HCT116 (cell line): ENCODE measurements at regions not wholly inside any gene's neighbourhood (a gene's known extent, or its start where the extent isn't known, plus 50 kb on each side); places are given as distances from the start of the nearest gene placed in this dataset.

ENCODE experiments used
- ATAC-seq: fragments of 200-7000 bp; cut with Tn5 transposase; 2 replicates; pipeline ENCODE4 v1.9.1; 2020; ENCODE audit warnings: mild to moderate bottlenecking, moderate library complexity
- BruUV-seq: library from RNA; stranded (reverse); fragments of 400-500 nt; replicated peaks from 2 replicates; lab custom pipeline; 2021; lab: Mats Ljungman, UMichigan
- CTCF ChIA-PET: fragments of 300-600 bp; sonication (Branson Sonifier 250); formaldehyde crosslinking; loops from one replicate; lab custom pipeline; 2021; ENCODE audit warnings: antibody characterized with exemption; lab: Charles Lee
- POLR2A ChIA-PET: fragments of 300-600, 350-600 bp; sonication (Branson Sonifier 250); formaldehyde crosslinking; loops from one replicate; lab custom pipeline; 2021; ENCODE audit warnings: antibody characterized with exemption; lab: Charles Lee
- RAD21 ChIA-PET, 2 experiments: fragments of 300-600 bp; sonication (Branson Sonifier 250); formaldehyde crosslinking; loops; one replicate each; lab custom pipeline; 2023; ENCODE audit warnings: low total read pairs in 2 of 2; ENCODE audit not compliant: uncharacterized antibody in 2 of 2, unreplicated experiment in 2 of 2, low non-redundant PET in 1 of 2; lab: Charles Lee
- DNase-seq: peaks from one replicate; pipeline ENCODE4 v3.0.0-alpha.2; 2010; ENCODE audit warnings: low read depth, low spot score
- H2AFZ ChIP-seq: fragments of 200-600 bp; shearing (Covaris generic), sonication (generic); 2 replicates; pipeline ENCODE4 v1.6.1; 2017; ENCODE audit warnings: low read depth, mixed run types, mixed read lengths, antibody characterized with exemption, low read length; ENCODE audit not compliant: poor library complexity, severe bottlenecking
- H3K27ac ChIP-seq: 2 replicates; pipeline ENCODE4 v1.5.1; 2012; ENCODE audit warnings: low read depth, low read length
- H3K27me3 ChIP-seq: fragments of 200-600 bp; sonication (generic); 2 replicates; pipeline ENCODE4 v1.6.1; 2016; ENCODE audit warnings: mixed run types, low read length, mixed read lengths; ENCODE audit not compliant: insufficient read depth
- H3K36me3 ChIP-seq, 2 experiments: fragments of 200-500 bp in 1 of 2; fragments of 200-600 bp in 1 of 2; sonication (Bioruptor generic) in 1 of 2; sonication (generic) in 1 of 2; 2 replicates each; pipeline versions ENCODE4 v1.5.1 to v1.6.1; 2014 to 2016; ENCODE audit warnings: low read length in 2 of 2, inconsistent platforms in 1 of 2, mixed read lengths in 1 of 2, mixed run types in 1 of 2; ENCODE audit not compliant: insufficient read depth in 2 of 2, control insufficient read depth in 1 of 2
- H3K4me1 ChIP-seq, 2 experiments: fragments of 200-600 bp in 1 of 2; sonication (generic) in 1 of 2; 2 replicates each; pipeline versions ENCODE4 v1.5.1 to v1.6.1; 2012 to 2017; ENCODE audit warnings: low read length in 2 of 2, inconsistent platforms in 1 of 2, mild to moderate bottlenecking in 1 of 2, mixed read lengths in 1 of 2, mixed run types in 1 of 2, moderate library complexity in 1 of 2; ENCODE audit not compliant: insufficient read depth in 2 of 2, control insufficient read depth in 1 of 2
- H3K4me2 ChIP-seq: fragments of 200-600 bp; sonication (generic); 2 replicates; pipeline ENCODE4 v1.6.1; 2017; ENCODE audit warnings: mixed run types, low read length, mixed read lengths
- H3K4me3 ChIP-seq, 2 experiments: fragments of 200-600 bp in 1 of 2; sonication (generic) in 1 of 2; replicated peaks in 1 of 2; 2 replicates each; pipeline ENCODE4 v1.5.1; 2011 to 2016; ENCODE audit warnings: low read length in 2 of 2, control low read depth in 1 of 2, low read depth in 1 of 2, mild to moderate bottlenecking in 1 of 2, mixed read lengths in 1 of 2, mixed run types in 1 of 2
- H3K79me2 ChIP-seq: fragments of 200-600 bp; sonication (generic); 2 replicates; pipeline ENCODE4 v1.6.1; 2017; ENCODE audit warnings: mild to moderate bottlenecking, mixed run types, low read length, moderate library complexity, mixed read lengths; ENCODE audit not compliant: insufficient read depth
- H3K9ac ChIP-seq: fragments of 200-600 bp; sonication (generic); 2 replicates; pipeline ENCODE4 v1.6.1; 2016; ENCODE audit warnings: low read length, mixed read lengths
- H3K9me2 ChIP-seq: fragments of 200-600 bp; sonication (generic), shearing (Covaris generic); 2 replicates; pipeline ENCODE4 v1.6.1; 2017; ENCODE audit warnings: mixed run types, mild to moderate bottlenecking, moderate library complexity; ENCODE audit not compliant: insufficient read depth
- H3K9me3 ChIP-seq, 2 experiments: fragments of 200-500 bp in 1 of 2; fragments of 200-600 bp in 1 of 2; sonication (Bioruptor generic) in 1 of 2; sonication (generic) in 1 of 2; 2 replicates each; pipeline ENCODE4 v1.6.1; 2014 to 2017; ENCODE audit warnings: low read length in 2 of 2, mixed read lengths in 2 of 2, inconsistent platforms in 1 of 2, low read depth in 1 of 2, mild to moderate bottlenecking in 1 of 2, mixed run types in 1 of 2, moderate library complexity in 1 of 2; ENCODE audit not compliant: control insufficient read depth in 1 of 2, insufficient read depth in 1 of 2
- H4K20me1 ChIP-seq: fragments of 200-600 bp; sonication (generic), shearing (Covaris generic); 2 replicates; pipeline ENCODE4 v1.6.1; 2017; ENCODE audit warnings: mixed run types, mild to moderate bottlenecking, moderate library complexity; ENCODE audit not compliant: insufficient read depth
- CBX3 ChIP-seq: IDR thresholded peaks from 2 replicates; pipeline ENCODE4 v1.6.1; 2012; ENCODE audit warnings: low read depth
- CEBPB ChIP-seq: IDR thresholded peaks from 2 replicates; pipeline ENCODE4 v1.6.1; 2012; ENCODE audit warnings: low read depth
- EGR1 ChIP-seq: IDR thresholded peaks from 2 replicates; pipeline ENCODE4 v1.6.1; 2012; ENCODE audit warnings: low read depth
- POLR2A ChIP-seq: IDR thresholded peaks from 2 replicates; pipeline ENCODE4 v1.7.0; 2011; ENCODE audit warnings: borderline replicate concordance; ENCODE audit not compliant: insufficient read depth, insufficient read length; ENCODE audit errors: extremely low read depth
- SIN3A ChIP-seq: IDR thresholded peaks from 2 replicates; pipeline ENCODE4 v1.6.1; 2012; ENCODE audit warnings: low read depth
- ZNF274 ChIP-seq: fragments of 200-500 bp; sonication (Bioruptor generic); IDR thresholded peaks from 2 replicates; pipeline ENCODE4 v1.6.1; 2014; ENCODE audit warnings: mild to moderate bottlenecking, low read depth, low read length, inconsistent platforms
- intact Hi-C: fragments of 100-400 bp; cut with micrococcal nuclease; formaldehyde crosslinking; loops from 2 replicates; pipeline ENCODE4 v1.10.0; 2022
- TF ChIP-seq, protein P1 (sequence below): IDR thresholded peaks from 2 replicates; pipeline ENCODE4 v1.6.1; 2012
- TF ChIP-seq, protein P2 (sequence below), 3 experiments: fragments of 200-600 bp in 1 of 3; sonication (generic) in 1 of 3; IDR thresholded peaks in 2 of 3; conservative IDR thresholded peaks in 1 of 3; 2 replicates each; pipeline ENCODE4 v1.5.1; 2012 to 2017; ENCODE audit warnings: low read depth in 2 of 3, low read length in 2 of 3, antibody characterized with exemption in 1 of 3, borderline replicate concordance in 1 of 3, control low read depth in 1 of 3, mild to moderate bottlenecking in 1 of 3, mixed read lengths in 1 of 3, mixed run types in 1 of 3, moderate library complexity in 1 of 3; ENCODE audit not compliant: insufficient read depth in 1 of 3

DNA sequence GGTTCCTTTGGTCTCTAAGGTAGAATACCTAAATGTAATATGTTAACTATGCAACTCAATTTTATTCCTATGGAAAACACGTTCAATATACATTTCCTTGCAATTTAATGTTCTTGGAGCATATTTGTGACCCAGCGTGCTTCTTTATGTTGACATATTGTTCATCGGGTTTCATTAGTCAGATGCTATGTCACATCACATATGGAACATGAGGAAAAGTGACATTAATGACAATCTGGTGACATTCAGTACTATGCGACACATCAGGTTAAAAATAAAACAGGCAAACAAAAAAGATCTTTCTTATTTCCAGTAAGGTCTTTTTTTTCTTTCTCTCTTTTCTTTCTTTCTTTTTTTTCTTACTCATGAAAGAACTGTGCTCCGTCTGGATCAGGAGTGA is 135.6 kb upstream of the SMIM21 start:
- Histone ChIP-seq H3K27me3 (no peaks in the 10 kb centered on the region), H3K9ac (no peak overlapping the region), H3K9me2 (no peaks in the 10 kb centered on the region), H3K4me2 (no peak overlapping the region), H3K9me3 (no peaks in the 10 kb centered on the region), H3K4me3 (no peak overlapping the region), H3K79me2 (no peaks in the 10 kb centered on the region), H3K4me1 (no peaks in the 10 kb centered on the region), H2AFZ (no peak overlapping the region), H4K20me1 (no peaks in the 10 kb centered on the region), H3K27ac (no peak overlapping the region), H3K36me3 (no peaks in the 10 kb centered on the region)
- BruUV-seq: no TSS peak
- TF ChIP-seq ZNF274 (no peak), SIN3A (no peak), POLR2A (no peak)
- intact Hi-C loops: no loop called here
- ChIA-PET CTCF (no interaction called here), POLR2A (no interaction called here), RAD21 (no interaction called here)
- DNase-seq (no peak), ATAC-seq (no peak)

DNA sequence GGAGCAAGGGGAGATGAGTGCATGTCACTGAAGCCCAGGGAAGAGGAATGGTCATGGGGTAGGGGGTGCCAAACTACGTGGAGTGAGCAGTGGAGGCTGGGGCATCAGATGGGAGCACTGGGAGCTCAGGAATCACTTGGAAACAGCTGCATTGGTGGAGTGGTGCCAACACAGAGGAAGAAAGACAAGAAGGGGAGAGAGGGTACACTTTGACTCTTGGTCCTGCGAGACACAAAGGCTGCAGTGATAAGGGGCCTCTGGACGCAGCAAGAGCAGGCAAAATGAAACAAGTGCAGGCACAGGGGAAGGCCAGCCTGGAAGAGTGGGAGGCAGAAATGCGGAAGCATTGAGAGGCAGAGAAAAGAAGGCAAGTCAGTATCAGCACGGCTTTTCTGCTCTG is 134.7 kb upstream of the SMIM21 start:
- no peaks in the 10 kb centered on the region for H3K4me1 ChIP-seq
- intact Hi-C loops: no loop called here
- BruUV-seq: no TSS peak
- H3K9ac ChIP-seq: no peak overlapping the region
- CTCF ChIA-PET: no interaction called here
- RAD21 ChIA-PET: no interaction called here
- H2AFZ ChIP-seq: no peak overlapping the region
- no peaks in the 10 kb centered on the region for H3K9me3 ChIP-seq
- no peak overlapping the region for H3K4me3 ChIP-seq
- no peaks in the 10 kb centered on the region for H3K36me3 ChIP-seq
- TF ChIP-seq SIN3A (no peak), ZNF274 (no peak), EGR1 (no peak), CBX3 (no peak), CEBPB (no peak)
- TF ChIP-seq, protein P1, sequence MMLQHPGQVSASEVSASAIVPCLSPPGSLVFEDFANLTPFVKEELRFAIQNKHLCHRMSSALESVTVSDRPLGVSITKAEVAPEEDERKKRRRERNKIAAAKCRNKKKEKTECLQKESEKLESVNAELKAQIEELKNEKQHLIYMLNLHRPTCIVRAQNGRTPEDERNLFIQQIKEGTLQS: no peak
- TF ChIP-seq, protein P2, sequence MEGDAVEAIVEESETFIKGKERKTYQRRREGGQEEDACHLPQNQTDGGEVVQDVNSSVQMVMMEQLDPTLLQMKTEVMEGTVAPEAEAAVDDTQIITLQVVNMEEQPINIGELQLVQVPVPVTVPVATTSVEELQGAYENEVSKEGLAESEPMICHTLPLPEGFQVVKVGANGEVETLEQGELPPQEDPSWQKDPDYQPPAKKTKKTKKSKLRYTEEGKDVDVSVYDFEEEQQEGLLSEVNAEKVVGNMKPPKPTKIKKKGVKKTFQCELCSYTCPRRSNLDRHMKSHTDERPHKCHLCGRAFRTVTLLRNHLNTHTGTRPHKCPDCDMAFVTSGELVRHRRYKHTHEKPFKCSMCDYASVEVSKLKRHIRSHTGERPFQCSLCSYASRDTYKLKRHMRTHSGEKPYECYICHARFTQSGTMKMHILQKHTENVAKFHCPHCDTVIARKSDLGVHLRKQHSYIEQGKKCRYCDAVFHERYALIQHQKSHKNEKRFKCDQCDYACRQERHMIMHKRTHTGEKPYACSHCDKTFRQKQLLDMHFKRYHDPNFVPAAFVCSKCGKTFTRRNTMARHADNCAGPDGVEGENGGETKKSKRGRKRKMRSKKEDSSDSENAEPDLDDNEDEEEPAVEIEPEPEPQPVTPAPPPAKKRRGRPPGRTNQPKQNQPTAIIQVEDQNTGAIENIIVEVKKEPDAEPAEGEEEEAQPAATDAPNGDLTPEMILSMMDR (IDR thresholded peaks at IDR 0.05 in 2 of 3, conservative IDR thresholded peaks at IDR 0.05 in 1 of 3; ENCODE audit: borderline replicate concordance in 1 of 3, insufficient read depth in 1 of 3, low read depth in 2 of 3, low read length in 2 of 3): no peak
- no peaks in the 10 kb centered on the region for H3K27me3 ChIP-seq
- DNase-seq (no peak), ATAC-seq (no peak)
- H3K27ac ChIP-seq: no peak overlapping the region
- no peaks in the 10 kb centered on the region for H4K20me1 ChIP-seq
- no peaks in the 10 kb centered on the region for H3K79me2 ChIP-seq
- POLR2A ChIA-PET: no interaction called here
- H3K9me2 ChIP-seq: no peaks in the 10 kb centered on the region
- no peak overlapping the region for H3K4me2 ChIP-seq
